A673 (cell line): ENCODE measurements at regions not wholly inside any gene's neighbourhood (a gene's known extent, or its start where the extent isn't known, plus 50 kb on each side); places are given as distances from the start of the nearest gene placed in this dataset.

ENCODE experiments used
- EZH2 ChIP-seq: fragments of 200-600 bp; sonication (generic); IDR thresholded peaks from 2 replicates; pipeline ENCODE4 v1.6.1; 2017; ENCODE audit warnings: borderline replicate concordance, low read depth, mild to moderate bottlenecking, mixed read lengths, antibody characterized with exemption, low read length; ENCODE audit not compliant: poor library complexity, severe bottlenecking
- TF ChIP-seq, protein P1 (sequence below): fragments of 300-800, 200-600 bp; sonication (generic); conservative IDR thresholded peaks from 2 replicates; pipeline ENCODE4 v1.5.1; 2017; ENCODE audit warnings: low read depth, mild to moderate bottlenecking, antibody characterized with exemption, low read length, moderate library complexity, mixed read lengths

DNA sequence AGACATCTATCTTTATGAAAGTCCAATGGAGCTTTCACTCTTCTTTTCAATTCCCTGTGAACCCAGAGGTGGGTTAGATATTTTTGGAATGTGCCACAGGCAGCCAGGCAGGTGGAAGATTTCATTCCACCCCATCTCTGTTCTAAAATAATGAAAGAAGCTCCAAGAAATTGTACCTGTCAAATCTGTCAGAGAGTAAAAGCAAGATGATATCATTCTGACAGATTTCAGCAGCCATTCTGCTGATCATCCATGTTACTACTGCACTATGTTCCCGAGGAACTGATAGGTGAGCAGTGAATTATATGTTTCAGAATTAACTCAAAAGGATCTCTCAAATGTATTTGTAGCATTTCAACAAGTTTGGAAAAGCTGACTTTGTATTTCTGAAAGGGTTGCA lies 339.5 kb upstream of the SPANXN4 start:
- TF ChIP-seq, protein P1, sequence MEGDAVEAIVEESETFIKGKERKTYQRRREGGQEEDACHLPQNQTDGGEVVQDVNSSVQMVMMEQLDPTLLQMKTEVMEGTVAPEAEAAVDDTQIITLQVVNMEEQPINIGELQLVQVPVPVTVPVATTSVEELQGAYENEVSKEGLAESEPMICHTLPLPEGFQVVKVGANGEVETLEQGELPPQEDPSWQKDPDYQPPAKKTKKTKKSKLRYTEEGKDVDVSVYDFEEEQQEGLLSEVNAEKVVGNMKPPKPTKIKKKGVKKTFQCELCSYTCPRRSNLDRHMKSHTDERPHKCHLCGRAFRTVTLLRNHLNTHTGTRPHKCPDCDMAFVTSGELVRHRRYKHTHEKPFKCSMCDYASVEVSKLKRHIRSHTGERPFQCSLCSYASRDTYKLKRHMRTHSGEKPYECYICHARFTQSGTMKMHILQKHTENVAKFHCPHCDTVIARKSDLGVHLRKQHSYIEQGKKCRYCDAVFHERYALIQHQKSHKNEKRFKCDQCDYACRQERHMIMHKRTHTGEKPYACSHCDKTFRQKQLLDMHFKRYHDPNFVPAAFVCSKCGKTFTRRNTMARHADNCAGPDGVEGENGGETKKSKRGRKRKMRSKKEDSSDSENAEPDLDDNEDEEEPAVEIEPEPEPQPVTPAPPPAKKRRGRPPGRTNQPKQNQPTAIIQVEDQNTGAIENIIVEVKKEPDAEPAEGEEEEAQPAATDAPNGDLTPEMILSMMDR: no peak
- TF ChIP-seq EZH2: no peak
